Non-pigmented ciliary epithelial cell (primary cell): ENCODE measurements at regions not wholly inside any gene's neighbourhood (a gene's known extent, or its start where the extent isn't known, plus 50 kb on each side); places are given as distances from the start of the nearest gene placed in this dataset.
A peak's percentile ranks its signal among the peaks of the same experiment; 100 is the strongest.
"Not testable (repeated sequence)": the region's sequence is repeated elsewhere in the genome, so short reads cannot be mapped to it uniquely, and the experiment has no call there.

Experiments used
- DNase-seq: peaks from one replicate; pipeline ENCODE4 v3.0.0-alpha.2; 2010; ENCODE audit warnings: low read depth

- no peak for DNase-seq
Observed at GRCh38 chr14:65834812-65835211, 422.3 kb downstream of the FUT8 start.

DNA sequence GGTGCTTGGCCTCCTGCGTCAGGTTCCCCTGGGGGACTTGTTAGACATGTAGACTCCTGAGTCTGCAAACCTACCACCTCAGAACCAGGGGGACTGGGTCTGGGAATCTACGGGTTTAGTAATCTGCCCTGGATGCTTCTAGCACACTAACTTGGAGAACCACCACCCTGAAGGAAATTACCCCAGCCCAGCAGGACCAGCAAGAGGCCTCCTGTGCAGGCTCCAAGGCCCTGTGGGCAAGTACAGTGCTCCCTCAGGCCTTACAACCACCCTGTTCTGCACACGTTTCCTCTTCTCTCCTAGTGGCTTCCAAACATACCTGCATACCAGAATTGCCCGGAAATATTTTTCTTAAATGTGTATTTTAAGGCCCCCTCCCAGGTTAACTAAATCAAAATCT is 423.0 kb downstream of the FUT8 start:
- no peak for DNase-seq

DNA sequence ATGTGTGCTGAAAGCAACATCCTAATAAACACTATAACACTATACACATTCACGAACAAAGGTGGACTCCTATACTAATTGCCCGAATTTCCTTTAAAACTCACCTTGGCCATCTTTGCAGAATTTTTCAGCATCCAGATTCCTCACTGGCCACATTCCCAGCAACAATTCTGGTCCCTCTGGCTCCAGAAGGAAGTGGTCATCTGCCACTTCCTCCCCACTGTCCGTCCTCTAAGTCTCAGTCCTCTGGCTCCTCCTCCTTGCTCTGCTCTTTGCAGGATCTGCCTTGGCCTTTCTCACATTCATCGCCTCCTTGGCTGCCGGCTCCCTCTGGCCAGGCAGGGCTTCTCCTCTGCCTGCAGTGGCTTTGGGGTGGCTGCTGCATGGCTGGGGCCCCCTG is 426.0 kb downstream of the FUT8 start:
- DNase-seq = no peak

DNA sequence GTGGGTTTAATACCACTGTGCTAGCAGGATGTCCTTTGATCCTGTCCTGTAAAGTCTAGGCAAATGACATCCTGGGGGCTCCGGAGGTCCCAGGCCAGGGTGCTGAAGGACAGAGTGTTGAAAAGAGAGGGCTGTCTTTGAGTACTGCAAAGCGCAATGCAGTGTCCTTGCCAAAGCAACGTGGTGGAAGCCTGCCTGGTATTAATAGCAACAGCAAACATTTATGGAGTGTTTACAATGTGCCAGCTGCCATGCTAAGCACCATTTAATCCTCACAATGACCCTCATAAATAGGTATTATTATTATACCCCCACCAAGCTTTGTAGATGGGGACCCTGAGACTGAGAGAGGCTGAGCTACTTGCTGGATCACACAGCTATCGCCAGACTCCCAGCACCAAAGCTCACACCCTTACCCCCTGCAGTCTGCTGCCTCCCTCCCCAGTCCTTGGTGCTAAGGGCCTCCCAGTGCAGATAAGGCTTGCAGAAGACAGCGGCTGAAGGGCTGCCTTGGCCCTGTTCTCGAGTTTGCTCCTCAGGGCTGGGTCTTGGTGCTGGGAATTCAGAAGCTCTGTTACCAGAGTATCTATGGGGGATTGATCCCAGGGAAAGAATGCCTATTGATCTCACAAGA is 427.7 kb downstream of the FUT8 start:
- no peak for DNase-seq

GRCh38 chr14:65840786-65841185 is 428.3 kb downstream of the FUT8 start:
- DNase-seq = no peak

DNA sequence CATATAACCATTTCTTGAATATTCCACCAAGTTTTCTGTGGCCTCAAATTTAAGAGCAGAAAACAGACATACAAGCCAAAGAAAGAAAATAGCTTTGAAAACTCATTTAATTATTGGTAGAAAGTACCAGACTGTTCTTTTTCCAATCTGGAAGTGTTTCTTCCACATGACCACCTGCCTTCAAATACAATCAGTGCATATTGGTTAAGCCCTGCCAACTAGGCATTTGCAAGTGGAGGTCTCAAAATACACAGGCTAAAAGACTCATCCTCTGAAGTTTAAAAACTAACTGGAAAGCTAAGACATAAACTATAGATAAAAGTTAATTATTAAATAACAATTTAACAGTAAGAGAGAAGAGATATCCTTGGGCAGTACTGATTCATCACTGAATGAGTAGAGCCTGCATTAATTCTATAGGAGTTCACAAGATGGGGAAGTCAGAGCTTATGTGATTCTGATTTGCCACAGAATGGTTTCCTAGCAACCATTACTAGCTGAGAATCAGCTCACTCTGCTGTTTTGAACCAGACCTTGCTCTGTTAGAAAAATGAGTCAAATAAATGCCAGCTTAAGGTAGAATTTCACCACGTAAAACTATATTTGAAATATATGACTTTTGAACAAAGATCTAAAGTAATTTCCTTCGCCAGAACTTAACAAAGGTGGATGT is 433.8 kb downstream of the FUT8 start:
- DNase-seq = no peak

DNA sequence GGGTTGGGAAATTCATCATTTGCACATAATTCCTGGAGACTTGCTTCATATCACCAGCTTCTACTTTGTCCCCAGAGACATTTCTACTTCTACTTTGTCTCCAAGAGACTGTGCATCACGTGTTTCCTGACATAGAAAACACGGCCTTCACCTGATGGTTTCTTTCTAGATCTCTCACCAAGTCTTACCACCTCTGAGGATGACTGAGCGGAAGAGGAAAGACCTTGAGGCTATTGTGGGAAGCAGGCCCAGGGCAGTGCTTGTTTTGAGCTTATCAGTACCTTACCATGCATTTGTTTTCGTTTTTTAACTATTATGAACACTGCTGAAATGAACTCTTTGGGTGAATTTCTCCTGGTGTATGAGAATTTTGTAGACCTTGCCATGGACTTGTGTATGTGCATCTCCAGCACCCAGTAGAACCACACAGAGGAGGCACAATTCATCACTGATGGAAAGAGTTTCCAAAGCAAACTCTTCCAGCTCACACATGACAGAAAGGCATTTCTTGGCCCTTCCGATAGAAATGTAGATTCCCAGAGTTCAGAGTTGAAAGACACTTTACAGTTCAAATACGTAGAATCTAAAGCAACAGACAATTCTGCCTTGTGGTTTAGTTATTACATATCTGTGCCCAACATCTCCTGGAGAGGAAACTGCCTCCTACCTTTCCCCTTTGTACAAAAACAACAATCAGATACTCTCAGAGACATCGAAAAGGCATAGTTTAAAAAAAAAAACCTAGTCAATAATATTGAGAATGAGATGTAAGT is 434.7 kb downstream of the FUT8 start:
- no peak for DNase-seq

DNA sequence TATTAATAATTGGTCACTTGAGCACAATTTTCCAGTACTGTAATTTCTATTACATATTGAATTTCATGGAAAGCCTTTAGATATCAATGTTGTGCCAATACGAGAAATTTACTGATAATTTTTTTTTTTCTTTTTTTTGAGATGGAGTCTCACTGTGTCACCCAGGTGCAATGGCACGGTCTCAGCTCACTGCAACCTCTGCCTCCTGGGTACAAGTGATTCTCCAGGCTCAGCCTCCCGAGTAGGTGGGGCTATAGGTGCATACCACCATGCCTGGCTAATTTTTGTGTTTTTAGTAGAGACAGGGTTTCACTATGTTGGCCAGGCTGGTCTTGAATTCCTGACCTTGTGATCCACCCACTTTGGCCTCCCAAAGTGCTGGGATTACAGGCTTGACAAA is 435.4 kb downstream of the FUT8 start:
- DNase-seq = not testable (repeated sequence)

GRCh38 chr14:65849091-65849490 is 436.6 kb downstream of the FUT8 start:
- no peak for DNase-seq

DNA sequence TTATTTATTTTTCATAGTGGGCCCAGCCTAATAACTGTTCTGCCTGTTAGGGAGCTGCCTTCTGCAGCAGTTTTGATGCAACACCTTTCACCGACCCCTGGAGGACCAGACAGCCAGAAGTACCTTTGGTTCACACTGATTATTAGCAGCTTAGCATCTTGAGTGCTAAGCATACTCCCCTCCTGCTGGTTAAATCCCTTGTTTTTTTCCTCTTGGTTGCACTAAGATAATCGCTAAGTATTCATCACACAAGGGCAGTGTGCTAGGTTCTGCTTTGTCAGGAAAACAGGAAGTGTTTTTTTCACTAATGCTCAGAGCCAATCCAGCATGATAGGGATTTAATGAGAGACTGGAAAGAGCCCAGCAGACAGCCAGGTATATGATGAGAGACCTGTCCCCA is 437.0 kb downstream of the FUT8 start:
- DNase-seq = no peak

DNA sequence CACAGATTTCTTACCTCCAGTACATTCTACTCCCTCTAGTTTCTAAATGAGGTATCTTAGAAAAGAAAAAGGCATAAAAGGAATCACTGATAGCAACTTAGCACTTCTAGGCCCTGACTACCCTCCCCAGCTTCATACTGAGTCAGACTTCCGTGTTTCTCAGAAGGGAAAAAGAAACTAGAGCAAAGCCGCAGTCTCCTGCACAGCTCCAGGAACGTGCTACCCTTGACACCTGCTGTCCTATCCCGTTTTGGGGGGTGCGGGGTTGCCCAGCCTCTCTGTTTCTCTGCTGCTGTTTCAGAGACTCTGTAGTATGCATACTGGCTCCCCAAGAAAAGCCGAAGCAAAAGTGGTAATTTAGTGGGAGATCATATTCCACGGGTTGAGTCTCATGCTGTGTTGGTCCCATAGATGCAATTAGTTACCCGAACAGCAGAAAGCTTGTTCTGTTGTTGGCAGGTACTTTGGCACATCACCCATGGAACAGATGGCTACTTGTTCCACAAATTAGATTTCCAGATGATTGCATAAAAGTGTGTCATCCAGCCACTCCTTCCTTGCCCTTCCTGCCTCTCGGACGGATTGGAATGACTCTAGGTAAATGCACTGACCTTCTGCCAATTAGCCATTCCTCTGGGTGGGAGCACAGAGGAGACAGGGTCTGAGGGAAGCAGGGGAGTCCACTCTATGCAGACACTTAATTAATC is 438.1 kb downstream of the FUT8 start:
- no peak for DNase-seq

DNA sequence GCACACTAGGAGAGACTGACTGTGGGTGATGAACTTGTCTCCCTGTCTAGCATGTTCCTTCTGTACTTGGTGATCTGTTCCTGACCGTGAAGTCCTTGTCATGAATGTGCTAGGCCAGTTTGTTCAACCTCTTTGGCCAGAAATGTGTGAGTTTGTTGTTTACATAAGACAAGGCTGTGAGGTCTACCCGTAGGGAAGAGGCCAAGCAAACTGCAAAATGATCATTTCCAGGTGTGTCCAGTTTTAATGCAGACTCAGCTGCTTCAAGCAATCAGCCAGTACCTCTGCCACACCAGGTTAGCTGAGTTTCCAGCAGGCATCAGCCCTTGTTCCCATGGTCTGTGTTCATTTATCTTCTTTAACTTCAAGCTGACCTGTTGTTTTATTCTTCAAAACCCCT is 440.2 kb downstream of the FUT8 start:
- no peak for DNase-seq

- no peak for DNase-seq
Observed at GRCh38 chr14:65853407-65853955, 441.0 kb downstream of the FUT8 start.

GRCh38 chr14:65854215-65854614 is 441.7 kb downstream of the FUT8 start:
- DNase-seq = no peak

DNA sequence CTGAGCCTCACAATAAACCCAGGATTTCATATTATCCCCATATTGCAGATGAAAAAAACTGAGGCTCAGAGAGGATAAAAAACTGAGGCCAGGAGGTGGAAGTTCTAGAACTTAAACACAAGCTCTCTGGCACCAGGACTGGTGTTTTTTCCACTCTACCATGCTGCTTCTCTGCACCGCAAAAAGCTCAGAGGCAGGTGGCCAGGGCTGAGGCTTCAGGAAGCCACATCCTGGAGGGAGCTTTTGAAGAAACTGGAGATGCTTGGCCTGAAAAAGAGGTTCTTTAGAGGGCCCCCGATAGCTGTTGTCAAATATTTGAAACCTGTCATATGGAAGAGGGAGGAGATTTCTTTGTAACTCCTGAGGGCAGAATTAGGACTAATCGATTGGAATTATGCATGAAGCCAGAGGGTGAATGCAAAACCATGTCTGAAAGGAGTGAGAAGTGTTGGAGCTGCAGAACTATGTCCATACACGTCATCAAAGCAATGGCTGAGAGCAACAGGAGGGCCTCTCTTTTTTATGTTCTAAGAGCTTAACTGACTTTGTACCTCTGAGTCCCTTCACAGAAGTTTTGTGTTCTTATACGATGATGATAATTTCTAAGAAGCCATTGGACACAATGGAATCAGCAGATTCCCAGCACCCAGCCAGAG is 448.6 kb downstream of the FUT8 start:
- DNase-seq = no peak

DNA sequence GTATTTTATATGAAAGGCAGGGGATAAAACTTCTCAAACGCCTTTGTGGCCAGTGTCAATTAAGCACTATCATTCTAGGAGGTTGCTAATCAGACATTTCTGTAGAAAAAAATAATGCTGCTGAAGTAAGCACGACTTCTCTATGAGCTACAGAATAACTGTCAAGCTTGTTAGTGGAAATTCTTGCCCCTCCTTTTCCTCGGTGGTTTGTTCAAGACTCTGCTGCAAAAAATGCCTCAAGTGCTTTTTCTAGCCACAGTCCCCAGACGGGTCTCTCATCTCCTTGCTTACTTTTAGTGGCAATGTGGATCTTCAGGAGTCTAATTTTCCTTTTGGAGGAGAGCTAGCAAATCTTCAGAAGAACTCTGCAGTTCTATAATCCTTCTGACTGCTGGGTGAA is 452.0 kb downstream of the FUT8 start:
- DNase-seq = no peak

- no peak for DNase-seq
Observed at GRCh38 chr14:65864984-65865383, 452.5 kb downstream of the FUT8 start.

GRCh38 chr14:65866448-65866847 is 453.9 kb downstream of the FUT8 start:
- DNase-seq = no peak

DNA sequence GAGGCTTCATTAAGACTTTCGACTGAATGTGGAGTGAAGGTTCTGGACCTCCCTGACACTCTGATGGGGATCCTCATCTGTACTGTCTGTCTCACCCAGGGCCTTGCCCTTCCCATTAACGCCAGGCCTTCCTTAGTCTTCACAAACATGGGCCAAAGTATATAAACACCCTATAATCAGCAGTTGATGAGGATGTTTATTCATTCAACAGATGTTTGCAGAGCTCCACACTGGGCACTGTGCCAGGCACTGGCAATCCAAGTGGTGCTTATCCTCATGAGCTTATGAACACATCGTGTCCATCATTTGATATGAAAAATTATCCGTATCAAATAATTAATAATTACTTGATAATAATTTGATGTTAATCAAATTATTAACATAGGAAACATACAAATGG is 454.4 kb downstream of the FUT8 start:
- no peak for DNase-seq

GRCh38 chr14:65867333-65867732 is 454.8 kb downstream of the FUT8 start:
- DNase-seq = no peak

GRCh38 chr14:65872536-65872935 is 460.0 kb downstream of the FUT8 start:
- DNase-seq = peak; percentile 4

DNA sequence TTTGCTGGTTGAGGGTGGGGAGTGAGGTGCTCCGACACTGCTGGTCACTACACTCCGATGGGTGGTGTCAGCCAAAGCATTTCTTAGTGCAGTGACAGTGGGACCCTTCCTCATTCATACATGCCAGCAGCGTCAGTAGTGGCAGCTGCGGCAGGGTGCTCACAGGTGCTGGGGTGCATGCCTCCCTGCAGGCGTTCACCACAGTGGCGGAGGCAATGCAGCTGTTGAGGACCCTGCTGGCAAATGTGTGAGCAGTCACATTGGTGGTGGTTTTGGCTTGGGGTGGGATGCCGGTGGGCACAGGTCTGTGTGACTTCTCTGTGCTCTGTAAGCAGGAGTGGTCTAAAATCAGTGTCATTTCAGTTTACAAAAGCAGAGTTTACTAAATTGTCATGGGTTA is 464.6 kb downstream of the FUT8 start:
- no peak for DNase-seq
